ENCODE measurements at regions not wholly inside any gene's neighbourhood (a gene's known extent, or its start where the extent isn't known, plus 50 kb on each side); places are given as distances from the start of the nearest gene placed in this dataset.

DNA sequence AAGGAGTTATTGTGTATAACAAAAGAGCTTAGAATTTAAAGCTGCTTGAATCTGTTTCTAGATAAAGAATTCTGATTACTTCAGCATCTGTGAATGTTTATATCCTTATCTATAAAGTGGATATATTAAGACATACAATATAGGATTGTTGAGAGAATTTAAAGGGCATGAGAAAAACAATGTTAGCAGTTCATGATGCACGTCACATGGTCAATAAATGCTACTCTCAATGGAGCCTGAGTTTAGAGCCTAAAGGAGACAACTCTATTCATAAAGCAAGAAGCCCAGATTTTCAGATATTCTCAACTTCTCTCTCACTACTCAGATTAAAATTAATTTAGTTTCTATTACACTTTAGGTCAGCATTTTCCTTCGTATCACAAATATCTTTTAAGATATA lies 666.7 kb upstream of the CDH18 start:
- Mint-ChIP-seq H3K27ac (no peak overlapping the region), H3K9me3 (ENCODE audit: low read depth) (peaks cover 17% of the 10 kb centered on the region), H3K27me3 (no peaks in the 10 kb centered on the region), H3K36me3 (ENCODE audit: low read depth) (no peaks in the 10 kb centered on the region), H3K4me3 (no peak overlapping the region), H3K4me1 (no peaks in the 10 kb centered on the region)
- POLR2A ChIA-PET, result no interaction called here
- ATAC-seq, result no peak
- CTCF ChIA-PET, result no interaction called here
- DNase-seq, result no peak
- intact Hi-C loops (cut with DNase I, micrococcal nuclease), result no loop called here

DNA sequence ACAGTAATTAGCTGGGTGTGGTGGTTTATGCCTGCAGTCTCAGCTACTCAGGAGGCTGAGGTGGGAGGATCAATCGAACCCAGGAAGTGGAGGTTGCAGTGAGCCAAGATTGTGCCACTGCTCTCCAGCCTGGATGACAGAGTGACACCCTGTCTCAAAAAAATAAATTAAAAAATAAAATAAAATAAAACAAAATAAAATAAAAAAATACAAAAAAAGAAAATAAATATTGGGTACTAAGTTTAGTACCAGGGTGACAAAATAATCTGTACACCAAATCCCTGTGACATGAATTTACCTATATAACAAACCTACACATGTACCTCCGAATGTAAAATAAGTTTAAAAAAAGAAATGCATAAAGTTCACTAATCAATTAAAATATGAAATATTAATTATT lies 666.0 kb upstream of the CDH18 start:
- Mint-ChIP-seq H3K4me1 (no peaks in the 10 kb centered on the region), H3K9me3 (ENCODE audit: low read depth) (peaks cover 18% of the 10 kb centered on the region), H3K27me3 (no peaks in the 10 kb centered on the region), H3K4me3 (no peak overlapping the region), H3K36me3 (ENCODE audit: low read depth) (no peaks in the 10 kb centered on the region), H3K27ac (no peak overlapping the region)
- ChIA-PET CTCF (no interaction called here), POLR2A (no interaction called here)
- DNase-seq, result no peak
- ATAC-seq, result no peak
- intact Hi-C loops (cut with DNase I, micrococcal nuclease), result no loop called here

DNA sequence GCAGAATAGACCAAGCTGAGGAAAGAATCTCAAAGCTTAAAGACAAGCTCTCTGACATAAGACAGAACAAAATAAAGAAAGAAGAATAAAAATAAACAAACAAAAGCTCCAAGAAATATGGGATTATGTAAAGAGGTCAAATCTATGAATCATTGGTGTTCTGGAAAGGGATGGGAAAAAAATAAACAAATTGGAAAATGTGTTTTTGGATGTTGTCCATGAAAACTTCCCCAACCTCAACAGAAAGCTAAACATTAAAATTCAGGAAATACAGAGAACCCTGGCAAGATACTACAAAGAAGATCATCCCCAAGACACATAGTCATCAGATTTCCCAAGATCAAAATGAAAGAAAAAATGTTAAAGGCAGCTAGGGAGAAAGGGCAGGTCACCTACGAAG lies 662.0 kb upstream of the CDH18 start:
- Mint-ChIP-seq H3K9me3 (ENCODE audit: low read depth) (peaks cover 18% of the 10 kb centered on the region), H3K27ac (no peak overlapping the region), H3K36me3 (ENCODE audit: low read depth) (no peaks in the 10 kb centered on the region), H3K27me3 (no peaks in the 10 kb centered on the region), H3K4me3 (no peak overlapping the region), H3K4me1 (no peaks in the 10 kb centered on the region)
- intact Hi-C loops (cut with DNase I, micrococcal nuclease), result no loop called here
- no peak for DNase-seq
- ChIA-PET CTCF (interaction anchor here (0.7 kb wide), 1 partner anchor 43 kb away, joined by 3 read pairs; no protein-coding TSS in a partner anchor), POLR2A (no interaction called here)
- ATAC-seq, result no peak

DNA sequence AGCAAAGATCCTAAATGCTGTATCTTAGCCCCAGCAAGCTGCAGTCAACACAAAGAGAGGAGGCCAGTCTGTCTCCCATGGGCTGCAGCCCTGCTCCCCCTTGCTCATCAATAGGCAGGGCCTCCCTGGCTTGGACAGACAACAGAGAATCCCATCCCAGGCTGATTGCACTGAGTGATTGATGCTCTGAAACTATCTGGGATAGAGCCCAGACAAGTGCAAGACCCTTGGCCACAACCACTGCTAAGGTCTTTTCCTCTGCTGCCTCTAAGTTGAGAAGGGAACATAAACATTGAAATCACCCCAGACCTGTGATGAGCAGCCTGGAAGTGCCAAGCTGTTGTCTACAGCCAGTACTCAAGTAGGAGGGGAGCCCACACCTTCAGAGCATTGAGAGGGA lies 661.0 kb upstream of the CDH18 start:
- H3K27me3 Mint-ChIP-seq, result no peaks in the 10 kb centered on the region
- peaks cover 18% of the 10 kb centered on the region for H3K9me3 Mint-ChIP-seq (ENCODE audit: low read depth)
- POLR2A ChIA-PET, result no interaction called here
- intact Hi-C loops (cut with DNase I, micrococcal nuclease), result no loop called here
- ATAC-seq (no peak), DNase-seq (no peak)
- CTCF ChIA-PET, result no interaction called here
- H3K36me3 Mint-ChIP-seq (ENCODE audit: low read depth), result no peaks in the 10 kb centered on the region
- no peaks in the 10 kb centered on the region for H3K4me1 Mint-ChIP-seq
- no peak overlapping the region for H3K27ac Mint-ChIP-seq
- H3K4me3 Mint-ChIP-seq, result no peak overlapping the region

DNA sequence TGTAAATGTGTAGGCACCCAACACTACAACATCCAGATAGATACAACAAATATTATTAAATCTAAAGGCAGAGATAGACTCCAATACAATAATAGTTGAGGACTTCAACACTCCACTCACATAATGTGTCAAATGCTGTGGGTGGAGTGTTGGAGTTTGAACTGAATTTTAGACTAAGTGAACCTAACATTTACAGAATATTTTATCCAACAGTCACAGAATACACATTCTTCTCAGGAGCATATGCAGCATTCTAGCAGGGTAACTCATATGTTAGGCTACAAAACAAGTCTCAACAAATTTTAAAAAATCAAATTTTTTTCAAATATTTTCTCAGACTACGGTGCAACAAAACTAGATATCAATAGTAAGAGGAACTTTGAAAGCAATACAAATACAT lies 648.7 kb upstream of the CDH18 start:
- ChIA-PET POLR2A (no interaction called here), CTCF (no interaction called here)
- H3K27ac Mint-ChIP-seq, result no peak overlapping the region
- peaks cover 16% of the 10 kb centered on the region for H3K9me3 Mint-ChIP-seq (ENCODE audit: low read depth)
- no peak overlapping the region for H3K4me3 Mint-ChIP-seq
- DNase-seq (no peak), ATAC-seq (no peak)
- no peaks in the 10 kb centered on the region for H3K27me3 Mint-ChIP-seq
- intact Hi-C loops (cut with DNase I, micrococcal nuclease), result no loop called here
- no peaks in the 10 kb centered on the region for H3K36me3 Mint-ChIP-seq (ENCODE audit: low read depth)
- no peaks in the 10 kb centered on the region for H3K4me1 Mint-ChIP-seq

DNA sequence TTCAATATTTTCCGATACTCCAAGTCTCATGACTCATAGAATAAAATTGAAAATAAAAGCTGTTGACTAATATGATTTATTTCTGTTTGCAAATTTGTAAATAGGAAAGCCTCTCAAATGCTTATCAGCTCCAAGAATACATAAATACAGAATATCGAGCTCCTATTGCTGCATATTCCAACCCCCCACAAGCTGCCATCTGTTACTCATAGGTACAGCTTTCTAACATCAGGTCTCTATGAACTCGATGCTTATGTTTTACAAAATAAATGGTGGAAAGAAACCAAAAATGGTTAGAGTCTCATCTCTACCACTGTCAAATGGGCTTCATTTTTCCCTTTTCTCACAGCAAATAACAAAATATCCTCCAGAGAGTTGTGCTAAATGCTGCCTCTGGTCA lies 631.6 kb upstream of the CDH18 start:
- Mint-ChIP-seq H3K4me1 (no peaks in the 10 kb centered on the region), H3K9me3 (ENCODE audit: low read depth) (peaks cover 4% of the 10 kb centered on the region), H3K27ac (no peak overlapping the region), H3K36me3 (ENCODE audit: low read depth) (no peaks in the 10 kb centered on the region), H3K4me3 (no peak overlapping the region), H3K27me3 (no peaks in the 10 kb centered on the region)
- ChIA-PET CTCF (no interaction called here), POLR2A (no interaction called here)
- intact Hi-C loops (cut with DNase I, micrococcal nuclease), result no loop called here
- no peak for DNase-seq
- no peak for ATAC-seq

DNA sequence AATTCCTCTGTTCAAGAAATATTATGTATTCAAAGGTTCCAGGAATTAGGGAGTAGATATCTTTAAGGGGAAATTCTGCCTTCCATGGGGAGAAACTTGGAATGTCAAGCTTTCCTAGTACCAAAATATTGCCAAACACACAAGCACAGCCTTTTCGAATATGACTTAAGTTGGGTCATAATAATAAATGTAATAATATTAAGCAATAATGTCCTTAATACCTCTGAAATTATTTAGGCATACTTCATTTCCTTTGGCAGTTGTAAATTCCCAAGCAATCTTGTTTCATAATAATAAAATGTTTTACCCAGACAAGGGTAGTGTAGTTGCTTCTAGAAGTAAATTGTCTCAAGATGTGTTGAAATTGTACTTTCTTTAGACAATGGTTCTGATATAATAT lies 630.3 kb upstream of the CDH18 start:
- Mint-ChIP-seq H3K4me3 (no peak overlapping the region), H3K9me3 (ENCODE audit: low read depth) (peaks cover 4% of the 10 kb centered on the region), H3K27me3 (no peaks in the 10 kb centered on the region), H3K27ac (no peak overlapping the region), H3K4me1 (no peaks in the 10 kb centered on the region), H3K36me3 (ENCODE audit: low read depth) (no peaks in the 10 kb centered on the region)
- ChIA-PET POLR2A (no interaction called here), CTCF (no interaction called here)
- ATAC-seq (no peak), DNase-seq (no peak)
- intact Hi-C loops (cut with DNase I, micrococcal nuclease), result no loop called here

DNA sequence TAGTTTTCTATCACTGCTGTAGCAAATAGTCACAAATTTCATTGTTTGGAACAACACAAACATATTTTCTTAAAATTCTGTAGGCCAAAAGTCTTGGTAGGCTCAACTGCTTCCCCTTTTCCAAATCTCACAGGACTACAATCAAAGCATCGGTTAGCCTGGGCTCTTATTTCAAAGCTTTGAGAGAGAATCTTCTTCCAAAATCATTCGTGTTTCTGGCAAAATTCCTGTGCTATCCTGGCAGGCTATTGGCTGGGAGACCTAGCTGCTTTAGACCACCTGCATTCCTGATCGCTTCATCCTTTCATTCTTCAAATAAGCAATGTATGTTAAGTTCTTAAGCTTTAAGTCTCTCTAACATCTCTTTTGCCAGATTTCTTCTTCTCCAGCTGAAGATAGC lies 629.8 kb upstream of the CDH18 start:
- ATAC-seq (no peak), DNase-seq (no peak)
- ChIA-PET POLR2A (no interaction called here), CTCF (no interaction called here)
- Mint-ChIP-seq H3K27ac (no peak overlapping the region), H3K4me3 (no peak overlapping the region), H3K27me3 (no peaks in the 10 kb centered on the region), H3K9me3 (ENCODE audit: low read depth) (peaks cover 4% of the 10 kb centered on the region), H3K4me1 (no peaks in the 10 kb centered on the region), H3K36me3 (ENCODE audit: low read depth) (no peaks in the 10 kb centered on the region)
- intact Hi-C loops (cut with DNase I, micrococcal nuclease), result no loop called here

DNA sequence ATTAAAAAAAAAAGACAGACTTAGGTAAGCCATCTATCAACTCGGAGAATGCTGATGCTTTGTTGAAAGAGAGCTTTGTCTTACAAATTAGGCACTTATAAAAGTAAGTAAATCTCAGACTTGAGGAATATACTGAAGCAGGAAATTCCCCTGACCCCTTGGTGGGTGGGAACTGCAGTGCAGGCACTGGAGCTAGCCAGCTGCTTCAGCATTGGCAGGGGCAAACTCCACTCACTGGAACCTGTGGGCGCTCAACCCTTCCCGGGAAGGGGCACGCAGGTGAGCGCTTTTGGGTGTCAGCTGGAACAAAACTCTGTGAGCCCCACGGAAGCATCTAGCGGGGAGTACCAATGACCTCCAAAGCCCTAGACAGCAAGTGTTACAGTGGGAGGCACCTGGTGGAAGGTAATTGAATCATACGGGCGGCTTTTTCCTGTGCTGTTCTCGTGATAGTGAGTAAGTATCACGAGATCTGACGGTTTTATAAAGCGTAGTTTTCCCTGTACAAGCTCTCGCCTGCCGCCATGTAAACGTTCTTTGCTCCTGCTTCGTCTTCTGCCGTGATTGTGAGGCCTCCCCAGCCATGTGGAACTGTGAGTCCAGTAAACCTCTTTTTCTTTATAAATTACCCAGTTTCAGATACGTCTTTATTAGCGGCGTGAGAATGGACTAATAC lies 628.0 kb upstream of the CDH18 start:
- no peaks in the 10 kb centered on the region for H3K4me1 Mint-ChIP-seq
- no peak overlapping the region for H3K27ac Mint-ChIP-seq
- ChIA-PET POLR2A (no interaction called here), CTCF (interaction anchor here (0.6 kb wide), 1 partner anchor 995 kb away, joined by 3 read pairs; no protein-coding TSS in a partner anchor)
- no peaks in the 10 kb centered on the region for H3K36me3 Mint-ChIP-seq (ENCODE audit: low read depth)
- intact Hi-C loops (cut with DNase I, micrococcal nuclease), result no loop called here
- no peaks in the 10 kb centered on the region for H3K27me3 Mint-ChIP-seq
- no peak for ATAC-seq
- H3K9me3 Mint-ChIP-seq (ENCODE audit: low read depth), result peaks cover 2% of the 10 kb centered on the region
- no peak for DNase-seq
- no peak overlapping the region for H3K4me3 Mint-ChIP-seq

DNA sequence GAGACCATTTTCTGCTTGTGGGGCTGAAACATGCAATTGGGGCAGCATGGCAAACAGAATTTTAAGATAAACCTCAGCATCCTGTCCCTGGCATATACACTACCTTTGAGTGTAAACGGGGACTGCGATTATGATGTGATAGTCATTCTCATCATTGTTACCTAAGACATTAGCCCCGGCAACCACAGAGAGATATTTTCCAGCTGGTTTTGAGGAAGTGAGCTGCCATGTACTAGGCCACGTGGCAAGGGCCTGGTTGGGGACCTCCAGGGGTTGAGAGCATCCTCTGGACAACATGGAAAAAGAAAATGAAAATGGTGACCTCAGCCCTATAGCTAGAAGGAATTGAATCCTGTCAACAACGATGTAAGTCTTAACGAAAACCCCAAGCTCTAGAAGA lies 623.6 kb upstream of the CDH18 start:
- Mint-ChIP-seq H3K27ac (no peak overlapping the region), H3K36me3 (ENCODE audit: low read depth) (no peaks in the 10 kb centered on the region), H3K4me3 (no peak overlapping the region), H3K4me1 (no peaks in the 10 kb centered on the region), H3K9me3 (ENCODE audit: low read depth) (peaks cover 4% of the 10 kb centered on the region), H3K27me3 (no peaks in the 10 kb centered on the region)
- intact Hi-C loops (cut with DNase I, micrococcal nuclease), result no loop called here
- ChIA-PET POLR2A (no interaction called here), CTCF (no interaction called here)
- ATAC-seq (no peak), DNase-seq (no peak)

DNA sequence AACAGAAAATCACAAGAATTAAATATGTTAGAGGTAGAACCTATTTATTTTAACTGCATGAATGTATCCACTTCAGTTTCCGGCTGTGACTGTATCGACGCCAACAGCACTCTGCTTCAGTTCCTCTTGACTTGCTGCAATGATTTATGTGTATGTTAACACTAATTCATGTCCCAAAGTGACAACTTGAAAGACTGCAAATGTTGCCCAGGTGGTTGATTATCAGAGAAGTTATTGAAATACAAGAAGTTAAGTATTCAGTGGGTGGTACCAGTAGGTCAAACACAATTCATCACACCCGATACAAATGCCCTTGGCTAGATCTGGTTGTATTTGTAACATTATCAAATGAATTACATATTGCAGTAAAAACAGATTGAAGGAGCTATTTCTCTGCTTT lies 622.7 kb upstream of the CDH18 start:
- Mint-ChIP-seq H3K4me3 (no peak overlapping the region), H3K27ac (no peak overlapping the region), H3K9me3 (ENCODE audit: low read depth) (peaks cover 2% of the 10 kb centered on the region), H3K4me1 (no peaks in the 10 kb centered on the region), H3K36me3 (ENCODE audit: low read depth) (no peaks in the 10 kb centered on the region), H3K27me3 (no peaks in the 10 kb centered on the region)
- DNase-seq (no peak), ATAC-seq (no peak)
- ChIA-PET POLR2A (no interaction called here), CTCF (no interaction called here)
- intact Hi-C loops (cut with DNase I, micrococcal nuclease), result no loop called here

DNA sequence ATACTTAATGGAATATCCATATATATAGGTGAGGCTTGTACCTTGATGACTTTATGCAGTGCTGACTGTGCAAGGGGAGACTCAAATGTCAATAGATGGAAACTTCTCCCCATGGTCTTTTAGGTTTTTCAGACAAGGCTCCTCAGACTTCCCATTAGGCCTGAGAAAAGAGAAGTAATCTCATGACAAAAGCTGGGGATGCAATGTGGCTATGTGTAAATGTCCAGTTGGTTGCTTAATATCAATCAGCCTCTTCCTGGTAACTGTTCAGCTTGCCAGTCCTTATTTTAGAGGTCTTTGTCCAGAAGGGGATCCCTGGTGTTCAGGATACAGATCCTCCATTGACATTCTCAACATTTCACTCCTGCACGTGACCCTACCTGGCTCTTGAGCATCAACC lies 621.1 kb upstream of the CDH18 start:
- intact Hi-C loops (cut with DNase I, micrococcal nuclease), result no loop called here
- Mint-ChIP-seq H3K36me3 (ENCODE audit: low read depth) (no peaks in the 10 kb centered on the region), H3K4me3 (no peak overlapping the region), H3K27me3 (no peaks in the 10 kb centered on the region), H3K4me1 (no peaks in the 10 kb centered on the region), H3K27ac (no peak overlapping the region), H3K9me3 (ENCODE audit: low read depth) (peaks cover 4% of the 10 kb centered on the region)
- DNase-seq (no peak), ATAC-seq (no peak)
- POLR2A ChIA-PET, result no interaction called here
- CTCF ChIA-PET, result no interaction called here

DNA sequence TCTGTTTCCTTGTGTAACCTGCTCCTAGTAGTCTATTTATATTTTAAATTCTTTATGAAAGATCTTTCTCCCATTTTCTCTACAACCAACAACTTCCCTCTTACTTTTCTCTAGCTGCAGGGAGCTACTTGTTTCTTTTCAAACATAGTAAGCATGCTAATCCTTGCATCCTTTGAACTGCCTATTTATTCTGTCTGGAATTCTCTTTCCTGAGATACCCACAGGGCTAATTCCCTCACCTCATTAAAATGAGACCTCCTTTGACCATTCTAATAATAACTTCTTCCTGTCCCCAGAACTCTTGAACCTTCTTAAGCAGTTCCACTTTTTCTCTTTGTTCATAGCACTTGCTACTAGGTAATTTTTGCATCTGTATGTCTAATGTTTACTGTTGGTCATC lies 620.6 kb upstream of the CDH18 start:
- no peak for ATAC-seq
- no peaks in the 10 kb centered on the region for H3K36me3 Mint-ChIP-seq (ENCODE audit: low read depth)

More for the DNA sequence above, 620.6 kb upstream of the CDH18 start:
- DNase-seq, result no peak
- intact Hi-C loops (cut with DNase I, micrococcal nuclease), result no loop called here
- no peak overlapping the region for H3K4me3 Mint-ChIP-seq
- no peaks in the 10 kb centered on the region for H3K27me3 Mint-ChIP-seq
- H3K4me1 Mint-ChIP-seq, result no peaks in the 10 kb centered on the region
- POLR2A ChIA-PET, result no interaction called here
- H3K27ac Mint-ChIP-seq, result no peak overlapping the region
- peaks cover 4% of the 10 kb centered on the region for H3K9me3 Mint-ChIP-seq (ENCODE audit: low read depth)
- CTCF ChIA-PET, result no interaction called here

Data from activated CD4-positive, alpha-beta T cell treated with anti-CD3 and anti-CD28 coated beads for 36 hours (primary cell).